Stimulated activated CD8-positive, alpha-beta memory T cell treated with anti-CD3 and anti-CD28 coated beads, Interleukin-15, amount 100 ng/mL, for 48 hours (primary cell): ENCODE measurements at regions not wholly inside any gene's neighbourhood (a gene's known extent, or its start where the extent isn't known, plus 50 kb on each side); places are given as distances from the start of the nearest gene placed in this dataset.
"Not testable (repeated sequence)": the region's sequence is repeated elsewhere in the genome, so short reads cannot be mapped to it uniquely, and the experiment has no call there.

Source experiments
- DNase-seq, 2 donors: peaks; one replicate each; pipeline ENCODE4 v3.0.0-alpha.2; 2020; ENCODE audit warnings: low read depth in 2 of 2

DNA sequence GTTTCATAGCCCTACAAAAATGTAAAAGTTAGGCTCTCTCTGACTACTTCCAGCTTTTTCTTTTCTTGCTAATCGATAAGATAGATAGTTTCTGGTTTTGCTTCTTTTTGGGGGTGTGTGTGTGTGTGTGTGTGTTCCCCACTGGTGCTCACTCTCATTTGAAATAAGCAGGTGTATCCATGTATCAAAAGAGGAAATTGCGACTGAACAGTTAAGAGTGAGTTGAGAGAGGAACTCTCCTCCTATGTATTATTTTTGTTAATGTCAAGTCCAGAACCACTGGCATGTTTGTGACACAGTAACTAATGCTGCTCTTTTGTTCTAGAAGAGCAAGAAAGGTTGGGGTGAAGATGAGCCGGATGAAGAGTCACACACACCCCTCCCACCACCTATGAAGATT, 96.7 kb upstream of the UMPS start:
- DNase-seq: no peak

DNA sequence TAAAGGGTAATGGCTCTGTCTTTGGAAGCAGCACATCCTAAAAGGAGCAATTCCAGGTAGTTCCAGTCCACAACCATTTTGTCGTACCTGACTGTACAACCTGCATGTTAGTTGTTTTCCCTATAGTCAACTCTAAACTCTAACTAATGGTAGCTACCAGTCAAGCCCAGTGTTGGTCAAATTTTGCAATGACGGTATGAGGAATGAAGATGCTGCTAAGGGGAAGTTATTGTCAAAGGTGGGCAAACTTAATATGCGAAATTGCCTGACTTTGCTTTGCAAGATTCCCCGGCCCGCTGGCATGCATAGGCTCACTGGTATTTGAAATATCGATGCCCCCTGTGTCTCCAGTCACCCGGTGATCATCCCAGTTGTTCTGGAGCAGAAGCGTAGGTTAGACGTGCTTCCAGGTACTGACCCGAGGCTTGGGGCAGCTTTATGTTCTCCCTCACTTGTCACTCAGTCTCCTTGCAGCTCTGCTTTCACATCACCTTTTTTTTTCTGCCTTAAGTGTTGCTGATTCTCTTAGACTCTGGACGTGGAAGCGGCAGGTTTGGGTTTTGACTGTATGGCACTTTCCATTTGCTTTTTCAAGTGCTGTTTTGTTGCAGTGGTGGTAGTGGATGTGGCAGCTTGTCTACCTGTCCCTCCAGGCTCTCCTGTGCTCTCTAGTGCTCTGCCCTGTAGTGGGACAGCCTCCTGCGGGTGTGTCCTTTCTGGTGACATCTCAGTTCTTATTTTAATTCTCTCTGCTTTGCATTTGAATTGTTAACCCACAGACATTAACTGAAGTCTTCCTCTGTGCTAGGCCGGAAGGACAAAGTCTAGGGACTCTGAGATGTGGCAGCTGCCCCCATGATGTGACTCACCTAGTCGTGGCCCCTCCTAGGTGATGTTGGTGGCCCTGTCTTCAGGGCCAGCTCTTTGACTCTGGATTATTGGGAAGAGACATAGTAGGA, 95.8 kb upstream of the UMPS start:
- no peak for DNase-seq

DNA sequence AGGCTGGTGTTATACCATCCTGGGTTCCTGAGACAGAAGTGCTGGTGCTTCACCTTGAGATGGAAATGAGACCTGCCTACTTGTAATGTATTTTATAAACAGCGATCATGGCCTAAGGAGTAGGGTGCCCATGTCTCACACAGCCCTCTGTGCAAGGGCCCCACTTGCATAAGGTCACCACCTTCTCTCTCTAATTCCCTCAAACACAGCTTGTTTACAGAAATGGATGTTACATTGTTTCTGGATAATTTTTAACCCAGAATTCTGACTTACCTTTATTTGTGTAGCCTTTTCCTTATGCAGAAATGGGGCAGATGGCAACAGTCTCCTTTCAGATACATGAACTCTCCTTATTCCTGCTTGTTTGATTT, 95.1 kb upstream of the UMPS start:
- DNase-seq: no peak

DNA sequence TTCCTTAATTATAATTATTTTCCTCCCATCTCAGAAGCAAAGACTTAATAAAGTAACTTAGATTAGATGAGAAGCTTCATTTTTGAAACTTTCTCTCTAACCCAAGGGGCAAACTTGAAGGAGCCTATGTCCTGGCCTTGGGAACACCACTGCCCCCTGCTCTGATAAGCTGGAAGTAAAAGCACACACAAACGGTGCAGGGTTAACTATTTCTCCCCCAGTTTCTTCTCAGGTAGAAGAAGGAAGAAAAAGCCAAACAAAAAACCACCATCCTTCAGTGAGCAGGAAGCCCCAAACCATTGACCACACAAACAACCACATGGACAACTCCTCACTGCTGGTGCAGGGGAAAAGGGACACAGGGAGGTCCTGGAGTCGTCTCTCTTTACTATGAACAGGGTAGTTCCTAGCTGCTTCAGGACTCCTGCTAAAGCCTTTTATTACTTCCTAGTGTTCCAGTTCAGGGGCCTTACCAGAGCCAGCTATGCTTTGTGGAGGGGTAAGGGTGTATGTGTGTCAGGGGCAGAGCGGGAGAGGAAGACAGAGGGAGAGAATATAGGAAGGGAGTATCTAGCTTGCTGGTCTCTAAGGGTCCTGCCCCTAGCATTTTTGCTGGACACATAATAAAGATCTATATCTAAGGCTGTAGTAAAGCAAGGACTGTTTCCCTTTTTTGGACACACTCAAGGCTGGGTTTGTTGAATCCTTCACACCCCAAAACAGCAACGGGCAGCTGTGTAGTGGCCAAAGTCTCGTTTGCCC, 94.0 kb upstream of the UMPS start:
- no peak for DNase-seq

DNA sequence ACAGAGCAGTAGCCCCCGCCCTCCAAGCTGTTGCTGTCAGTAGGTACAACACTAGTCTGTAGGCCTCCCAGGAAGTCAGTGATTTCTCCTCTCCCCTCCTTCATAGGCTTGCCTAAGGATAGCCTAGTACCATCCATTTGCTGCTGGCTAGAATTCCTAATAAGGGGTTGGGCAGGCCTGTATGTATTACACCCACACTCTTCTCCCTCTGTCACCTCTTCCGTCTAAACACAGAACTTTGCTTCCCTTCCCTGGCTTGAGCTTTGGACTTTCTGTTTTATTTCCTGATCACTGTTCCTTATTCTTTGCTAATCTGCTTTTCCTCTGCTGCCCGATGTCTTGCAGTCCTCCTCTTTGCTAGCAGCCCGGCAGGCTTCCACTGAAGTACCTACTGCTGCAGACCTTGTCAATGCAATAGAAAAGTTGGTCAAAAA, 93.4 kb upstream of the UMPS start:
- no peak for DNase-seq

DNA sequence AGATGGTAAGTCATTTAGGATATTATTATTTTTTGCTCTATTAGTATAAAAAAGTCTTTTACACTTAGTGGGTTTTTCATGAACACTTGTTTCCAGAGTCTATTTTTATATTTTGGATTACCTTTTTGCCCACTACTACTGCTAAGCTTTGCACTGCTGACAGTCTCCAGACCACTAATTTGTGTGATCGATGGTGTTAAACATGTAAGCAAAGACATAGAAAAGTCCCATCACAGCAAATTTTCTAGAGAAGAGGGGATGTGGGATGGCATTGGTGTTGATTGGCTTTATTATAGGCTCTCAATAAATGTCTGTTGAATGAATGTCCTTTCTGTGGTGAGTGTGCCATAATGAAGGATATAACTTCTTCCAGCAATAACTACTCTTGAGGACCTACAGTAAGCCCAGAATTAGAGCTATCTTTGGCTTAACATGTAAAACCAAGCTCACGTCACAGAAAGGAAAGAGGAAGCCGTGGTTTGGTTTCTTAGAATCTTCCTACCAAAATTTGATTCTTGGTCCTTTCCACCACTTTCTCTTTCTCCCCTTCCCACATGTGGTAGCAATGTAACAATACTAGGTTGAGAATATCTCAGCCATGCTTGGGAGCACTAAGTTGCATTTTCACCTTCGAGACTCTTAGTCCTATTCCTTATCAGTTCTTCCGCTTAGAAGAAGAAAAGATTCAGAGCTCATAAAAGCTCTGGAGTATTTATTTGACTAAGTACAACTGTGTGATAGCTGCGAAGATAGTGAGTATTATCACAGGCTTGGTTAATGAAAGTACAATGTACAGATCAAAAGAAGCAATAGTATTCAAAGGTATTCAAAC, 90.6 kb upstream of the UMPS start:
- DNase-seq: no peak

DNA sequence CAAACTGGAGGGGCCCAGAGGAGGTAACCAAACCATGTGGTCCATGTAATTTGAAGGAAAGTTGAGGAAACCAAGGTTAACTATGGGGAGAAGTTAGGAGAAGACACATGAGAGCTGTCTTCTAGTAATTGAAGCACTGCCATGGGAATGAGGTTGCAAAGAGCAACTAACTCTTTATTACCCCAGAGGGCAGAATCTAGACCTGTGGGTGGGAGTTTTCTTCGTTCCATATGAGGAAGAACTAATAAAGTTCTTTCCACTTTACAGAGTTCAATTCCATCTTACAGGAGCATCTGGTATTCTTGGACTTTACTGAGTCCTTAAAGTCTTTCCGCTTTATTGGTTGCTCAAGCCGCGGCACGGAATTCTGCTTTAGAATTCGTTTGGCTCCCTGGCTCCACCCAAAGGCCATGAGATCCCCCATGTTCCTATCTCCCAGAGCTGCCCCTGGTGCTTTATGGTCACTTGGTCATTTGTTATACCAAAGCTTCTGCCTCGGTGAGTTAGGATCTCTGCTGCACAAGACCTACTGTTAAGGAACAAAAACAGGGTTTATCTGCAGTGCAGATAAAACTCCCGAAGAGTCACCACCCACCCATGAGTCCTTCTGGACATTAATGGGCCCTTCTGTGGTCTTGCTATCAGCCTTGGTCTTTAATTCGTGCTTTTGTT, 89.5 kb upstream of the UMPS start:
- no peak for DNase-seq

DNA sequence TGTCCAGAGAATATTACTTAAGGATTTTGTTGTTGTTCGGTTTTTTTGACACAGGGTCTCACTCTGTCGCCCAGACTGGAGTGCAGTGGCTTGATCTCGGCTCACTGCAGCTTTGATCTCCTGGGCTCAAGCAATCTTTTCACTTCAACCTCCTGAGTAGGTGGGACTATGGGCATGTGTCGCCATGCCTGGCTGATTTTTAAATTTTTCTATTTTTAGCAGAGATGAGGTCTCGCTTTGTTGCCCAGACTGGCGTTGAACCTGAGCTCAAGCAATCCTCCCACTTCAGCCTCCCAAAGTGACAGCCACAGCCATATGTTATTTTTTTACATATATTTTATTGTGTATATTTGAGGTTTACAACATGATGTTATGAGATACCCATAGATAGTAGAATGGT, 86.8 kb upstream of the UMPS start:
- no peak for DNase-seq

DNA sequence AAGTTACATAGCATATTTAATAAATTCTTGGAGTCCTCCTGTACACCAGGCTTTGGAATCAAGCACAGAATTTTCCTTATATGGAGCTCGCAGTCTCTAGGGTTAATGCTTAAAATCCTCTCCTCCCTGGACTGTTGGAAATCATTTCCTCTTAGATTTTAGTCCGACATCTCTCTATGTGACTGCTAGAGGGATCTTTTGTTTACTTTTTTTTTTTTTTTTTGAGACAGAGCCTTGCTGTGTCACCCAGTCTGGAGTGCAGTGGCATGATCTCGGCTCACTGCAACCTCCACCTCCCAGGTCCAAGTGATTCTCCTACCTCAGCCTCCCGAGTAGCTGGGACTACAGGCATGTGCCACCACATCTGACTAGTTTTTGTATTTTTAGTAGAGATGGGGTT, 84.1 kb upstream of the UMPS start:
- not testable (repeated sequence) for DNase-seq

DNA sequence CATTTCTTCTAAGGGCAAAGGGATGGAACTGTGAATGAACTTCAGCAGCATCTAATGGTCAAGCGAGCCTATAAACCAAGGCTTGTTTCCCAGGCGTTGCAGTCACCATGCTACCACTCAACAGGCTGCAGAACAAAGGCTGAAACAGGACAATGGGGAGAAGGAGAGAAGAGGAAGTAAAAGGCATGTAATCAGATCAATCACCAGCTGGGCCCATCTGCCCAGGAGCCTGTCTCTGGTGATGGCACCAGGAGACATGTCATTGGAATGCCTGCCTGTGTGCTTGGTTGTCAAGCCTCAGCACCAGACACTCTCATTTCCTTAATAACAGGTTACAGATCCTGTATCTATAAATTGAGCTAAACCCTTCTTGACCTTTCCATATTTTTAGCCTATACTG, 81.7 kb upstream of the UMPS start:
- DNase-seq: no peak

DNA sequence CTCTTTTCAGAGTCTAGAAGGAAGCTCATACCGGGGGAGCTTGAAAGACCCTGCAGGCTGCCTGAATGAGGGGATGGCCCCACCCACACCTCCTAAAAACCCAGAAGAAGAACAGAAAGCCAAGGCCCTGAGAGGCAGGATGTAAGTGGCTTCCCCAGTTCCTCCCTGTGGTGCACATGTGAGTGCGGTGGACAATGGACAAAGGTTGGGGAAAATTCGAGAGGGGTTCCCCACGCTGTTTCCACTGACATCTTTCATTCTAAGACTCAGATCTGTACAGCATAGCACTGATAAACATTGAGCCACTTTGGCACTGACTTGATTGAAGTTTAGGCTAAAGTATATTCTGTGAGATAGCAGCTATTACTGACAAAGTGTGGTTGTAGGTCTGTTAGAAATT, 79.5 kb upstream of the UMPS start:
- DNase-seq: peak; percentile 14 to 39

DNA sequence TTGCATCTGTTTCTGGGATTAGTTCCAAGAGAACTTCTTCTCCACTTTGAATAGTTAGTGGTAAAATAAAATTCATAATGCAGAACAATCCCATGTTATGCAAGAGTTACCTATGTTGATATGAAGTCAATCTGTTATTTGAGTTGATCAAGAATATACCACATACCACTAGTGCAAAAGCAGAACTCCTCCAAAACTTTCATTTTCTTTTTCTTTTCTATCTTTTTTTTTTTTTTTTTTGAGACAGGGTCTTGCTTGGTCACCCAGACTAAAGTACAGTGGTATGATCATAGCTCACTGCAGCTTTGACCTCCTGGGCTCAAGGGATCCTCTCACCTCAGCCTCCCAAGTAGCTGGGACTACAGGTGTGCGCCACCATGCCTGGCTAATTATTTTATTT, 78.8 kb upstream of the UMPS start:
- not testable (repeated sequence) for DNase-seq

DNA sequence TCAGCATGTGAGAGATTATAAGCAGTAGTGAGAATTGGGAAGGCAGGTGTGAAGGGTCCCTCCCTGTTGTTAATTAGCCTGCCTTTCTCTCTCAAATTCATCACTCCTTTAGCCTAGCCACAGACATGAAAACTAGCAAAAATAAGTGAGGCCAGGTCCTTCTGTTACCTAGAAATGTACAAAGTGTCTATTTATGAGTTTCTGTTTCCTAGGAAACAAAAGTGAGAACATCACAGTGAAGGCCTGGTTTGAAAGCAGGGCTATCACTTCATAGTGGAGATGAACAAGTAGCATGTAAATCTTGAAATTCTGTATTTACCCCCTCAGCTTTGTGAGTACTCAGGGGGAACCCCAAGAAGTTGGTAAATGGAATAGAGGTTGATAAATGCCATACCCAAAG, 78.2 kb upstream of the UMPS start:
- DNase-seq: no peak

DNA sequence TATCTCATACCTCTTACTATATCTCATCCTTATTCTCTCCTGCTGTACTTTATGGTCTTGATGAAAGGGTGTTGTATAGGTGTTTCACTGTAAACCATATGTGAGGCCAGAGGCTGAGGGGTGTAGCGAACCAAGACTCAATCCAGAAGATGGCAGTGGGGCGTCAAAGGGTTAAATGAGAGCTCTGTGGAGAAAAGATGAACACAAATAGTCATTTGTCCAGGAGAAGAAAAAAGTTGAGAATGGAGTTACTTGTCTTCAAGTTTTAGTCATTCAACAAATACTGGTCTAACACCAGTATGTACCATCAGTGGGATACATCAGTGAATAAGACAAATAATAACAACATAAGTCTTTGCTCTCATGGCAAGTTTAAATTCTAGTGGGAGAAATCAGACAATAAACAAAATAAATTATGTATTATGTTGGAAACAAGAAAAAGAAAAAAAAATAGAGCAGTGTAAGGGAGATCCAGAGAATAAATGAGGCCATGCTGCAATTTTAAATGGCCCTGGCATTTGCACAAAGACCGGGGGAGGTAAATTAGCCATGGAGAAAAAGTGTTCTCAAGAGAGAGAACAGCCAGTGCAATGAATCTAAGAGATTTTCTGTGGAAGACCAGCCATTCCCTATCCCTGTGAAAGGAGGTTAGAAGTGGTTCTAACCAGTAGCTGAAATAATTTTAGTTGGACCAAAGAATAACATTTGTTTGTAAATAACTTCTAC, 77.0 kb upstream of the UMPS start:
- no peak for DNase-seq

DNA sequence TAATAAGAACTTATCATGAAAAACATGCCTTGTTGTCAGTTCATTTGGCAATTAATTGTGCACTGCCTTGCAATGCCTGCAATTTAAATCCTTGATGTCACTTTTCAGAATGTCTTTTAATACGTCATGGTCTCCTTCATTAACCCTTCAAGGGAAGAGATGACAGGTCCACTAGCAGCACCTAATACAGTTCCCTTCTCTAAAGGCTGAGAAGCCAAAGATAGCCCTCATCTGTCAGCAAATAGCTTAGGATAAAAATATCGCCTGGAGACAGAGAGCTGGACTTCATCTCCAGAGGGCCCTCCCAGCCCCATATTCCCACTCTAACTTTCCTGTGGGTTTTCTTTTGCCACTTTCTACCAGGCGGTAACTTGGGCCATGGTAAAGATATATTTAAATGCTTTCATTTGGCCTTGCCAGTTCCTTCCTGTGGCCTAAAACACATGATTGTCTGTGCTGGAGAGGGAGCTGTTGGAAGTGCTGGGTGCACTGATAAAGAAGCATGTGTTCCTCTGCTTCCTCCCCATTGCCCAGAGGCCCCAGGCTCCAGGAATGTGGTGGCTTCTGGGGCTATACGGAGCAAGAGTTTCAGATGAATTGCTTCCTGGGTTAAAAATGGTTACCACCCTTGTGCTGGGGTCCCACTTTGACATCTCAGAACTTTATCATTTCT, 76.3 kb upstream of the UMPS start:
- DNase-seq: no peak

DNA sequence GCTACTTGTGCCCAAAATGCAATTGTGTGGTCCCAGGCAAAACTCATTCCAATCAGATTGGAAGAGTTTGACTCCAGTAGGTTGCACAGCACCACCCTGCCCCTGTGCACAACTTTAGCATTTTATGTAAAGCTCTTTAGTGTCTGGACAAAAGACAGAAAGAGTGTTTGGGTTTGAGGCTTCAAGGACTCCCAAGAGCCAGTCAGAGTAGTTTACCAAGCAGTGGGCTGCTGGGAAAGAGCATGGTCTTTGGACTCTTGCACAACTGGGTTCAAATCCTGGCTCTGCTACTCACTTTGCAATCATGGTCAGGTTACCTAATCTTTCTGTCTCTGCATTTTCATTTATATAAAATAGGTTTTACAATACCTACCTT, 75.8 kb upstream of the UMPS start:
- no peak for DNase-seq

DNA sequence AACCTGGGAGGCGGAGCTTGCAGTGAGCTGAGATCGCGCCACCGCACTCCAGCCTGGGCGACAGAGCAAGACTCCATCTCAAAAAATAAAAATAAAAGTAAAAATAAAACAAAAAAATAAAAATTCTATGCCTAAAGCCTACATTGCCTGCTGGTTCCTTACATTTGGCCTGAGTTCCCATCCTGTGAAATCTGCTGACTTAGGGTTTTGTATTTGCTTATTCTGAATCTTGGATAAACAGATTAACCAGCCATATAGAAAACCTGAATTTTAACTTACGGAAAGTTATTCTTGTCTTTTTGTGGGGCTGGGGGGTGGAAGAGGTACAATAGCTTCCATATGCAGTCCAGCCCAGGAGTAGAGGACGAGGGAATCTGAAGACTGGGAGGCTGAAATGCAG, 73.7 kb upstream of the UMPS start:
- no peak for DNase-seq

DNA sequence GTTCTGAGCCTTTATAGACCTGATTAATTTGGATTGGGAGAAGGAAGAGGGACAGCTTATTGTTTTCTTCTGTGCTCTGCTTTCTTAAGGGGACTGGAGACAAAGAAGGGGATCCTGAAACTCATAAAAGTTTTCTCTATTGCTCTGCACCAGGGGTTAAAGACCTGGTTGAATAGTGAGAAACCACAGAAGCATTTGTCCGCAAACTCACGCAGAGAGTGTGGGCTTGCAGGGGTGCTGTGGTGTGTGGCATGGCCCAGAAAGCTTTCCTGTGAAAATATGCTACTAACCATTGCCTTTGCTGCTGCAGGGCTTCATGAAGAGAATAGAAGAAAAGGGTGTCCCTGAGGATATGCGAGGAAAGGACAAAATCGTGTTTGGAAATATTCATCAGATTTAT, 73.1 kb upstream of the UMPS start:
- DNase-seq: no peak

DNA sequence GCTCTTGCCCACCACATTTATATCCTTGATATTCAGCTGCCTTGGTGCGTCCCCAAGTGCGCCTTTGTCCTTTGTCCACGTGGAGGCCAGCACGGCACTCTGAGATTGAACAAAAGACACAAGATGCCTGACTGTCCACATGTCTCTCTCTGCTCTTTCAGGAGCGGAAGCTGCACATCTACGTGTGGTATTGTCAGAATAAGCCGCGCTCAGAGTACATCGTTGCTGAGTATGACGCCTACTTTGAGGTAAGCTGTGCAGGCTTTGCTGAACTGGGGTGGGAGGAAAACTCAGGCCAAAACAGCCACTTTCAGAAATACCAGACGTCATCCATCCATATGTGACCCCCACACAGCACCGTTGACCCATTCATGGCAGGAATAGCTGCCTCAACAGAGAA, 72.0 kb upstream of the UMPS start:
- no peak for DNase-seq

DNA sequence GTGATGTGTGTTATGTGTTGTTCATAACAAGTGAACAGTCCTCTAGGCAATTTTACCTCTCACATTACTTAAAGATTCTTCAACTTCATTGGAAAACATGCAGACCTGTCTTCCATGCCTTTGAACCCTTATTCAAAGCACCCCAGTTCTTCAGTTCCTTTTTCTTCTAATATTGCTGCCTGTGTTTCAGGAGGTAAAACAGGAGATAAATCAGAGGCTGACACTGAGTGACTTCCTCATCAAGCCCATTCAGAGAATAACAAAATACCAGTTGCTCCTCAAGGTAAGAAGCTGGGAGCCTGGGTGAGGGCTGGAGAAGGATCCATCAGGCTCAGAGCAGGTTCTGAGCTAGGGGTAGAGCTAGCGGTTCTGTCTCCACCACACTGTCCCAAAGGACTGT, 71.1 kb upstream of the UMPS start:
- DNase-seq: no peak

DNA sequence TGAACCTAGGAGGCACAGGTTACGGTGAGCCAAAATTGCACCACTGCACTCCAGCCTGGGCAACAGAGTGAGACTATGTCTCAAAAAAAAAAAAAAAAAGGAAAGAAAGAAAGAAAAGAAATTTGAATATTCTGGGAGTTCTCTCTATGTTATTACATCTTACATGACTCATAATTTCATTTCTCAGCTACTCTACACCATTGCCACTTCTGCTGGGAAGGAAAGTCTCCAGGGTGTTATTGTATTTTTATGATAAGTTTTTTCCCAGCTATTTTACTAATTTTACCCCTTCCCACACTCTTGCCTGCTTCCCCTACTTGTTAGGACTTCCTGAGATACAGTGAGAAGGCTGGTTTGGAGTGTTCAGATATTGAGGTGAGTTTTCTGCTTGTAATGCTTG, 69.7 kb upstream of the UMPS start:
- DNase-seq: no peak
